HL-60 (cell line): ENCODE measurements at regions not wholly inside any gene's neighbourhood (a gene's known extent, or its start where the extent isn't known, plus 50 kb on each side); places are given as distances from the start of the nearest gene placed in this dataset.

ENCODE experiments used
- CTCF ChIP-seq: IDR thresholded peaks from one replicate; pipeline ENCODE4 v1.5.1; 2011; ENCODE audit warnings: low read length, control low read depth, inconsistent platforms; ENCODE audit not compliant: insufficient read depth
- POLR2AphosphoS5 ChIP-seq: IDR thresholded peaks from 2 replicates; pipeline ENCODE4 v1.6.1; 2012; ENCODE audit warnings: low read depth

DNA sequence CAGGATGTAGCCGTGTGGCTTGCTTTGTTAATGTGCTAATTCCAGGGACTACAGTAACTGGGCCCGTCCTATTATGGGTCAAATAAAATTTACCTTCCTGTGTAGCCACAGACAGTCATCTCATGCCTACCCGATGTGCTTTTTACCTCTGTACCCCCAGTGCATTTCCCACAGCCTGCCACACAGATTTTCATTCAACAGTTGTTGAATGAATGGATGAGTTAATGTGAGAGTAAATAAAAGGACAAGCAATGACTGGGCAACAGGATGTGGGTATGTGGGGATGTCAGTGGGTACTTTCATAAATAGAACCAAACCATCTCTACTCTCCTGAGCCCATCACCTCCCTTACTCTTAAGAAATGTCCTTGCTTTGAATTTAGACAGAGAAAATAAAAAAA, 441.2 kb upstream of the ZNF462 start:
- TF ChIP-seq CTCF (no peak), POLR2AphosphoS5 (no peak)
